Omental fat pad (tissue), 3 donors: ENCODE measurements at regions not wholly inside any gene's neighbourhood (a gene's known extent, or its start where the extent isn't known, plus 50 kb on each side); places are given as distances from the start of the nearest gene placed in this dataset.

ENCODE experiments used
- ATAC-seq: fragments of 150-250 bp; one replicate; pipeline ENCODE4 v1.9.1; 2016; ENCODE audit warnings: mild to moderate bottlenecking, moderate library complexity; ENCODE audit not compliant: low FRiP score
- DNase-seq: peaks from one replicate; pipeline ENCODE4 v3.0.0-alpha.2; 2019; ENCODE audit warnings: low spot score
- TF ChIP-seq, protein P1 (sequence below), 3 donors: fragments of 450-650 bp; IDR thresholded peaks; one replicate each; pipeline ENCODE4 v1.5.1; 2016 to 2017; ENCODE audit warnings: antibody characterized with exemption in 3 of 3, mild to moderate bottlenecking in 3 of 3, moderate library complexity in 2 of 3

DNA sequence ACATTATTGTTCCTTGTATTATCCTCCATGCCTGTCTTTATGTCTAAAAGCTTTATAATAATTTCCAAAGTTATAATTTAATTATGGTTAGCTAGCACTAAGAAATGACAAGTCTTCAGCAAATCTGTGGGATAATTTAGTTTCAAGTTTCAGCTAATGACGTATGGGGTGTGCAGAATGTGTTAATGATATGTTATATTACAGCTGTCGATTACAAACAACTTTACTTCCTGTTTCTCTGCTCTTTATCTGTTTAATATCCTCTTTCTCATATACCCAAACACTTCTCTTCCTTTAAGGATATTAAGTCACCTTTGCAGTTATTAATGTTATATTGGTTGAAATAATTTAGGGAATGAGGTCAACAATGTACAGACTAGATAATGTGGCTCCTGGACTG is 161.8 kb downstream of the CASP12 start:
- ATAC-seq (no peak), DNase-seq (no peak)
- TF ChIP-seq, protein P1, sequence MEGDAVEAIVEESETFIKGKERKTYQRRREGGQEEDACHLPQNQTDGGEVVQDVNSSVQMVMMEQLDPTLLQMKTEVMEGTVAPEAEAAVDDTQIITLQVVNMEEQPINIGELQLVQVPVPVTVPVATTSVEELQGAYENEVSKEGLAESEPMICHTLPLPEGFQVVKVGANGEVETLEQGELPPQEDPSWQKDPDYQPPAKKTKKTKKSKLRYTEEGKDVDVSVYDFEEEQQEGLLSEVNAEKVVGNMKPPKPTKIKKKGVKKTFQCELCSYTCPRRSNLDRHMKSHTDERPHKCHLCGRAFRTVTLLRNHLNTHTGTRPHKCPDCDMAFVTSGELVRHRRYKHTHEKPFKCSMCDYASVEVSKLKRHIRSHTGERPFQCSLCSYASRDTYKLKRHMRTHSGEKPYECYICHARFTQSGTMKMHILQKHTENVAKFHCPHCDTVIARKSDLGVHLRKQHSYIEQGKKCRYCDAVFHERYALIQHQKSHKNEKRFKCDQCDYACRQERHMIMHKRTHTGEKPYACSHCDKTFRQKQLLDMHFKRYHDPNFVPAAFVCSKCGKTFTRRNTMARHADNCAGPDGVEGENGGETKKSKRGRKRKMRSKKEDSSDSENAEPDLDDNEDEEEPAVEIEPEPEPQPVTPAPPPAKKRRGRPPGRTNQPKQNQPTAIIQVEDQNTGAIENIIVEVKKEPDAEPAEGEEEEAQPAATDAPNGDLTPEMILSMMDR (IDR thresholded peaks at IDR 0.05), result no peak

DNA sequence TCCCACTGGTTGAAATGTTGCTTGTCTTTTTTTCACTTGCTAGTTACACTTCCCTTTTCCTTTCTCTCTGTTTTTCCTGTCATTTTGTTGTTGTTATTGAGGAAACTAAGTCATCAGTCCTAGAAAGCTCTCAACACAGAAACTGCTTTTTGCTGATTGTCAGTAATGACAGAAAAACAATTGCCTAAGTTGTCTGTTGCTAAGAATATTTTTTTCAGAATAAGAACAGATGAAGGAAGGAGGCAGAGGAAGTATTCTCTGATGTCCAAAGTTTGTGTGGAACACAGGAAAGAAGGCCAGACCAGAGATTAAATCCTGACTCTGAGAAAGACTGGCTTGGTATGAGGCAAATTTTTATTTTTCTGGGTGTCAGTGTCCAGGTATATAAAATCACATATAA is 163.3 kb downstream of the CASP12 start:
- no peak for DNase-seq
- TF ChIP-seq, protein P1 (IDR thresholded peaks at IDR 0.05), result no peak
- no peak for ATAC-seq

DNA sequence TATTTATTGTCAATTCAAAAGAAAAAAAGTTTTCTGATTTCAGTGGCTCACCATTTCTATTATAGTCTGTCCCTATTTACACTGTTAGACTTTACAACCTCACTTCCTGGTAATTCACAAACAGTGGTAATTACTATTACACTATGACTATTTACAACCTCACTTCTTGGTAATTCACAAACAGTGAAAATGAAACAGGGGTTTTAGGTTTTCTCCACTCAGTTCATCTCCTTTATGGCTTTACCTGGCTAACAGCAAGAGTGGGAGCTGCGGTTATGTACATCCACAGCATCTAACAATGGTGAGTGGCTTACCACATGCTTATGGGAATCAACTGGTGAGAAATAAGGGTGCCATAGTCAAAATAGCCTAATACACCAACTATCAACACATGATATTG is 166.4 kb downstream of the CASP12 start:
- TF ChIP-seq, protein P1 (IDR thresholded peaks at IDR 0.05), result no peak
- DNase-seq (no peak), ATAC-seq (no peak)

DNA sequence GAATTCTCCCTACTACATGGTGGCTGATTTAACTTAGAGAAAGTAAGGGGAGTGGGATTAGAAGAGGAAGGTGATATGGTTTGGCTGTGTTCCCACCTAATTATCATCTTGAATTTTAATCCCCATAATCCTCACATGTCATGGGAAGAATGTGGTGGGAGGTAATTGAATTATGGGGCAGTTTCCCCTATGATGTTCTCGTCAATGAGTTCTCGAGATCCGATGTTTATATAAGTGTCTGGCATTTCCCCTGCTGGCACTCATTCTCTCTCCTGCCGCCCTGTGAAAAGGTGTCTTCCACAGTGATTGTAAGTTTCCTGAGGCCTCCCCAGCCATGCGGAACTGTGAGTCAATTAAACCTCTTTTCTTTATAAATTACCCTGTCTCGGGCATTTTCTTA is 169.3 kb downstream of the CASP12 start:
- DNase-seq (no peak), ATAC-seq (no peak)
- TF ChIP-seq, protein P1 (IDR thresholded peaks at IDR 0.05), result no peak

DNA sequence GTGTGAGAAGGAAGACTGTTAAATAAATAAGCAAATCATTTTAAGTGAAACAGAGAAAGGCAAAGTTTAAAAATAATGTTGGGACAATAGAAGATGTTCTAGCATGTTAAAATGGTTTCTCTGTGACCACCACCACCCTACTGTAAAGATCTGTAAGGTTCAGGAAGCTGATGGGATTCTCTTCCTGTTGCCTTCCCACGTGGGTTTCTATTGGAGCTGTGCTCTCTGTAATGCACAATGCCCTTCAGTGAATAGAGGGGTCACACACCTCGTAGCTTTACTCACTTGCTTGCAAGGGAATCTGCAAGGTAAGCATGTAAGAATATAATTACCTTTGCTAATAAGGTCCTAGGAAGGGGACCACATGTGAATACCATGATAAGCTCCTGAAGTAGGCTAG is 170.5 kb downstream of the CASP12 start:
- TF ChIP-seq, protein P1 (IDR thresholded peaks at IDR 0.05), result no peak
- ATAC-seq (no peak), DNase-seq (no peak)

DNA sequence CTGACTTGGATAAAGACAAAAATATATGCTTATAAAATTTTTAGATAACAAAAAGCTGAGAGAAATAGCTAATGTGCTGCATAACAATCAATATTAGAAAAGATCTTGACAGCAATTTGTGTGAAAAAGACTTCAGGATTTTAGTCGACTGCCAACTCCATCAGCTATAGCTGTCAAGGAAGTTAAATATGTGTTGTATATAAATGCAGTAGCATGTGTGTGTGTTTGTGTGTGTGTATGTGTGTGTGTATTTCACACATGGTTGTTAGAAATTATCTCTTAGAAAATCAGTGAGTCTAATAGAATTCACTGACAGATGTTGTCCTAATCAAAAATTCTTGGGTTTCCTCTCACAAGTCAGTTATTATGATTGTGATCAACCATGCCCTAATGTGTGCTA is 171.2 kb downstream of the CASP12 start:
- DNase-seq (no peak), ATAC-seq (no peak)
- TF ChIP-seq, protein P1 (IDR thresholded peaks at IDR 0.05), result no peak

DNA sequence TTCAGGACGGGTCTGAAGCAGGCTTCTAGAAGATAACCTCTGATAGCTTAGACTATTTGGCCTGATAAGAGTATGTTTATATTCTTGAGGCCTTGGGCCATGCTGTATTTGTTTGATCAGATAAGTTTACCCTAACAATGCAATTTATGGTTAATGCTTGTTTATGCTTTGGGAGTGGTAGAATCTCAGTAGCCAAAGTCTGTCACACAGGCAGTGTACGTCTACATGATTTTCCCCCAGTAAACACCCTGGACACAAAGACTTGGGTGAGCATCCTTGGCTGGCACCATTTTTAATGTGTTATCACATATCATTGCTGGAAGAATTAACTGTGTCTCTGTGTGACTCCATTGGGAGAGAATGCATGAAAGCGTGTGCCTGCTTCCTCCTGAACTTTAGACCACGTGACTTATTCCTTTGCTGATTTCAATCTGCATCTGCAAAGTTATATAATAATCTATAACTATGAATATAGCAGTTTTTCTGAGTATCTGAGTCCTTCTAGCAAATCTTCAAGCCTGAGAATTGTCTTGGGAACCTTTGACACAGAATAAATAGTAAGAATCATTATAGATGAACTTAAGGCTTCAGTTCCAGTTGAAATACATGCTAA is 172.4 kb downstream of the CASP12 start:
- TF ChIP-seq, protein P1 (IDR thresholded peaks at IDR 0.05), result no peak
- ATAC-seq, result no peak
- DNase-seq, result no peak
